Fibroblast of mammary gland (primary cell): ENCODE measurements at regions not wholly inside any gene's neighbourhood (a gene's known extent, or its start where the extent isn't known, plus 50 kb on each side); places are given as distances from the start of the nearest gene placed in this dataset.

Experiments
- DNase-seq: peaks from one replicate; pipeline ENCODE4 v3.0.0-alpha.2; 2010; ENCODE audit warnings: low read depth
- H3K4me3 ChIP-seq: 2 replicates; pipeline ENCODE4 v1.5.1; 2011; ENCODE audit warnings: low read depth, mild to moderate bottlenecking, low read length, moderate library complexity; ENCODE audit not compliant: control insufficient read depth
- CTCF ChIP-seq: conservative IDR thresholded peaks from 2 replicates; pipeline ENCODE4 v1.5.1; 2011; ENCODE audit warnings: low read depth, low read length, inconsistent platforms; ENCODE audit not compliant: control insufficient read depth, insufficient read depth

- H3K4me3 ChIP-seq, result no peak overlapping the region
- TF ChIP-seq CTCF, result no peak
- DNase-seq, result no peak
Measured at GRCh38 chr6:121499666-121500065, 64.2 kb downstream of the GJA1 start.

GRCh38 chr6:121503589-121503991, 68.1 kb downstream of the GJA1 start:
- peak; percentile 38 for DNase-seq
- TF ChIP-seq CTCF, result no peak
- H3K4me3 ChIP-seq, result no peak overlapping the region

GRCh38 chr6:121504227-121504626, 68.8 kb downstream of the GJA1 start:
- DNase-seq, result peak; percentile 89

GRCh38 chr6:121505284-121505683, 69.8 kb downstream of the GJA1 start:
- TF ChIP-seq CTCF, result no peak
- H3K4me3 ChIP-seq, result no peak overlapping the region
- DNase-seq, result no peak

More at GRCh38 chr6:121504227-121504626, 68.8 kb downstream of the GJA1 start:
- no peak overlapping the region for H3K4me3 ChIP-seq
- no peak for TF ChIP-seq CTCF

GRCh38 chr6:121506761-121507754, 71.6 kb downstream of the GJA1 start:
- DNase-seq, result peak; percentile 58
- no peak overlapping the region for H3K4me3 ChIP-seq
- TF ChIP-seq CTCF, result no peak

GRCh38 chr6:121510568-121511177, 75.2 kb downstream of the GJA1 start:
- no peak for DNase-seq
- H3K4me3 ChIP-seq, result no peak overlapping the region
- TF ChIP-seq CTCF, result no peak
